ENCODE measurements at regions not wholly inside any gene's neighbourhood (a gene's known extent, or its start where the extent isn't known, plus 50 kb on each side); places are given as distances from the start of the nearest gene placed in this dataset.

DNA sequence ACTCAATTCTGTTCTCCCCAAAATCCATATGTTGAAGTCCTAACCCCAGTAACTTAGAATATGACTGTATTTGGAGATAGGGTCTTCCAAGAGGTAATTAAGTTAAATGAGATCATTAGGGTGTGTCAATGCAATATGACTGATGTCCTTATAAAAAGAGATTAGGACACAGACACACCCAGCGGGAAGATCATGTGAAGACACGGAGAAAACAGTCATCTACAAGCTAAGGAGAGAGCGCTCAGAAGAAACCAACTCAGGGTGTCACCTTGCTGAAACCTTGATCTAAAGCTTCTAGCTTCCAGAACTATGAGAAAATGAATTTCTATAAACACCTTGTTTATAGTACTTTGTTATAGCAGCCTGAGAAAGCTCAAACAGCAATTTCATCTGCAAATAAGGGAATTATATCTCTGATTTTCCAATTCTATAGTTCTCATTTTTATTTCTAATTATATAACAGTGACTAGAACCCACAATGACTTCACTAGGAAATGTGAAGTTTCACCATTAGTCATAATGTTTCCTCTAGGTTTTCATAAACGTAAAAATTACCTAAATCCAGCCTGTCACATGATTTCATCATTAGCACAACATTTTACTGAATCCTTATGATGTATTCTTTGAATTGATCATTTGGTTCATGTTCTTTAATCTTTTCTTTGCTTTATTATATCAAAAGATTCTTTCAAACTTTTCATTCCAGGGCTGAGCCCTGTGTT is 459.1 kb upstream of the MDFIC2 start:
- DNase-seq: no peak
- H3K4me3 ChIP-seq (ENCODE audit: low read depth, low read length): no peak overlapping the region
- Mint-ChIP-seq H3K36me3 (ENCODE audit: insufficient read depth, unreplicated experiment) (no peaks in the 10 kb centered on the region), H3K27me3 (ENCODE audit: insufficient read depth, unreplicated experiment) (peaks cover 4% of the 10 kb centered on the region), H3K4me3 (ENCODE audit: unreplicated experiment) (no peak overlapping the region), H3K9me3 (ENCODE audit: unreplicated experiment) (no peaks in the 10 kb centered on the region), H3K27ac (ENCODE audit: unreplicated experiment) (no peak overlapping the region), H3K4me1 (ENCODE audit: low read depth, unreplicated experiment) (no peaks in the 10 kb centered on the region)
- TF ChIP-seq, protein P1, sequence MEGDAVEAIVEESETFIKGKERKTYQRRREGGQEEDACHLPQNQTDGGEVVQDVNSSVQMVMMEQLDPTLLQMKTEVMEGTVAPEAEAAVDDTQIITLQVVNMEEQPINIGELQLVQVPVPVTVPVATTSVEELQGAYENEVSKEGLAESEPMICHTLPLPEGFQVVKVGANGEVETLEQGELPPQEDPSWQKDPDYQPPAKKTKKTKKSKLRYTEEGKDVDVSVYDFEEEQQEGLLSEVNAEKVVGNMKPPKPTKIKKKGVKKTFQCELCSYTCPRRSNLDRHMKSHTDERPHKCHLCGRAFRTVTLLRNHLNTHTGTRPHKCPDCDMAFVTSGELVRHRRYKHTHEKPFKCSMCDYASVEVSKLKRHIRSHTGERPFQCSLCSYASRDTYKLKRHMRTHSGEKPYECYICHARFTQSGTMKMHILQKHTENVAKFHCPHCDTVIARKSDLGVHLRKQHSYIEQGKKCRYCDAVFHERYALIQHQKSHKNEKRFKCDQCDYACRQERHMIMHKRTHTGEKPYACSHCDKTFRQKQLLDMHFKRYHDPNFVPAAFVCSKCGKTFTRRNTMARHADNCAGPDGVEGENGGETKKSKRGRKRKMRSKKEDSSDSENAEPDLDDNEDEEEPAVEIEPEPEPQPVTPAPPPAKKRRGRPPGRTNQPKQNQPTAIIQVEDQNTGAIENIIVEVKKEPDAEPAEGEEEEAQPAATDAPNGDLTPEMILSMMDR (IDR thresholded peaks at IDR 0.05; ENCODE audit: insufficient read depth in 1 of 2, low read depth in 1 of 2, low read length in 1 of 2, severe bottlenecking in 1 of 2, unreplicated experiment in 1 of 2): no peak
- CTCF ChIA-PET: no interaction called here
- no peaks in the 10 kb centered on the region for H3K9me3 ChIP-seq
- no peaks in the 10 kb centered on the region for H3K27me3 ChIP-seq (replicated peaks; ENCODE audit: control insufficient read depth, insufficient read depth, low read length)
- no TSS peak for BruUV-seq (replicated peaks)
- POLR2A ChIA-PET: no interaction called here
- no peaks in the 10 kb centered on the region for H3K36me3 ChIP-seq (ENCODE audit: control insufficient read depth, insufficient read depth, low read length)
- intact Hi-C loops (cut with micrococcal nuclease; ENCODE audit: unreplicated experiment): no loop called here
- H3K4me1 ChIP-seq: no peaks in the 10 kb centered on the region

DNA sequence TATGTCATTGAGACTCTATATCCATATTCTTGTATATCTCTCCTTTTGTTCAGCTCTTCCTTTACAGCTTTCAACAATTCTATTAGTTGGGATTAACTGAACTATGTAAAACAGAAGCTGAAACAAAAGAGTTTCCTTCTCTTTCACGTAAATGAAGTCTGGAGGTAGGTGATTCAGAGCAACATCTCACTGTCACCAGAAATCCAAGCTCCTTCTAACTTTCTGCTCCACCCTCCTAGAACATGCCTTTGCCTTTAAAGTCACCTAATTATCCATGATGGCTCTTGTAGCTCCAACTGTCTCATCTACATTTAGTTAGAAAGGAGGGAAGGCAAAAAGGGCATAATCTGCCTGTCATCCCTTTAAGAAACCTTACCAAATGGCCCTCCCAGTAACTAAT is 458.2 kb upstream of the MDFIC2 start:
- no peaks in the 10 kb centered on the region for H3K4me1 Mint-ChIP-seq (ENCODE audit: low read depth, unreplicated experiment)
- Histone ChIP-seq H3K27me3 (replicated peaks; ENCODE audit: control insufficient read depth, insufficient read depth, low read length) (no peaks in the 10 kb centered on the region), H3K36me3 (ENCODE audit: control insufficient read depth, insufficient read depth, low read length) (no peaks in the 10 kb centered on the region), H3K4me3 (ENCODE audit: low read depth, low read length) (no peak overlapping the region), H3K4me1 (no peaks in the 10 kb centered on the region), H3K9me3 (no peaks in the 10 kb centered on the region)
- ChIA-PET POLR2A (no interaction called here), CTCF (no interaction called here)
- no peak overlapping the region for H3K4me3 Mint-ChIP-seq (ENCODE audit: unreplicated experiment)
- TF ChIP-seq, protein P1 (IDR thresholded peaks at IDR 0.05; ENCODE audit: insufficient read depth in 1 of 2, low read depth in 1 of 2, low read length in 1 of 2, severe bottlenecking in 1 of 2, unreplicated experiment in 1 of 2): no peak
- BruUV-seq (replicated peaks): no TSS peak
- intact Hi-C loops (cut with micrococcal nuclease; ENCODE audit: unreplicated experiment): no loop called here
- no peaks in the 10 kb centered on the region for H3K9me3 Mint-ChIP-seq (ENCODE audit: unreplicated experiment)
- H3K36me3 Mint-ChIP-seq (ENCODE audit: insufficient read depth, unreplicated experiment): no peaks in the 10 kb centered on the region
- no peak overlapping the region for H3K27ac Mint-ChIP-seq (ENCODE audit: unreplicated experiment)
- peaks cover 4% of the 10 kb centered on the region for H3K27me3 Mint-ChIP-seq (ENCODE audit: insufficient read depth, unreplicated experiment)
- no peak for DNase-seq

DNA sequence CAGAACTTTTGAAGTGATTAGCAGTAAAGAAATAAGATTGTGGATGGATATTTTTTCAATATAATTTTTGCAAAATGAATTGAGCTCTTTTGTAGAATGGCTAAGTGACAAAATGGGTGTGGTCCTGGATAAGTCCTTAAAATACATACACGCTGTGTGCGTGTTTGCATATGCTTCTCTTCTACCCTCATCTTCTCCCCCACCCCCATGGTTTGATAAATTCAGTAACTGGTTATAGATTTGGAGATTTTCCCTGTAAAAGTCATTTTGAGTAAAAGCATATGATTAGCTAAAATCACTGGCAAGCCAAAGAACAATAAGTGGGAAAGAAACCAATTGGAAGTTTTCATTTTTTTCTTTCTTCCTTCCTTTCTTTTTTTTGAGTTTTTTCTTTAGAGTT is 453.9 kb upstream of the MDFIC2 start:
- Histone ChIP-seq H3K27me3 (replicated peaks; ENCODE audit: control insufficient read depth, insufficient read depth, low read length) (no peaks in the 10 kb centered on the region), H3K4me3 (ENCODE audit: low read depth, low read length) (no peak overlapping the region), H3K36me3 (ENCODE audit: control insufficient read depth, insufficient read depth, low read length) (no peaks in the 10 kb centered on the region), H3K4me1 (no peaks in the 10 kb centered on the region), H3K9me3 (no peaks in the 10 kb centered on the region)
- H3K36me3 Mint-ChIP-seq (ENCODE audit: insufficient read depth, unreplicated experiment): no peaks in the 10 kb centered on the region
- no peaks in the 10 kb centered on the region for H3K9me3 Mint-ChIP-seq (ENCODE audit: unreplicated experiment)
- H3K4me1 Mint-ChIP-seq (ENCODE audit: low read depth, unreplicated experiment): no peaks in the 10 kb centered on the region
- H3K27ac Mint-ChIP-seq (ENCODE audit: unreplicated experiment): no peak overlapping the region
- POLR2A ChIA-PET: no interaction called here
- TF ChIP-seq, protein P1 (IDR thresholded peaks at IDR 0.05; ENCODE audit: insufficient read depth in 1 of 2, low read depth in 1 of 2, low read length in 1 of 2, severe bottlenecking in 1 of 2, unreplicated experiment in 1 of 2): no peak
- intact Hi-C loops (cut with micrococcal nuclease; ENCODE audit: unreplicated experiment): no loop called here
- CTCF ChIA-PET: no interaction called here
- no peak overlapping the region for H3K4me3 Mint-ChIP-seq (ENCODE audit: unreplicated experiment)
- H3K27me3 Mint-ChIP-seq (ENCODE audit: insufficient read depth, unreplicated experiment): peaks cover 4% of the 10 kb centered on the region
- no peak for DNase-seq
- no TSS peak for BruUV-seq (replicated peaks)

Measured in Caco-2 (cell line).